GM12872 (cell line): ENCODE measurements at regions not wholly inside any gene's neighbourhood (a gene's known extent, or its start where the extent isn't known, plus 50 kb on each side); places are given as distances from the start of the nearest gene placed in this dataset.

ENCODE experiments used
- TF ChIP-seq, protein P1 (sequence below): IDR thresholded peaks from 3 replicates; pipeline ENCODE4 v1.5.1; 2011; ENCODE audit warnings: low read depth, mild to moderate bottlenecking, low read length, moderate library complexity; ENCODE audit not compliant: insufficient read depth

DNA sequence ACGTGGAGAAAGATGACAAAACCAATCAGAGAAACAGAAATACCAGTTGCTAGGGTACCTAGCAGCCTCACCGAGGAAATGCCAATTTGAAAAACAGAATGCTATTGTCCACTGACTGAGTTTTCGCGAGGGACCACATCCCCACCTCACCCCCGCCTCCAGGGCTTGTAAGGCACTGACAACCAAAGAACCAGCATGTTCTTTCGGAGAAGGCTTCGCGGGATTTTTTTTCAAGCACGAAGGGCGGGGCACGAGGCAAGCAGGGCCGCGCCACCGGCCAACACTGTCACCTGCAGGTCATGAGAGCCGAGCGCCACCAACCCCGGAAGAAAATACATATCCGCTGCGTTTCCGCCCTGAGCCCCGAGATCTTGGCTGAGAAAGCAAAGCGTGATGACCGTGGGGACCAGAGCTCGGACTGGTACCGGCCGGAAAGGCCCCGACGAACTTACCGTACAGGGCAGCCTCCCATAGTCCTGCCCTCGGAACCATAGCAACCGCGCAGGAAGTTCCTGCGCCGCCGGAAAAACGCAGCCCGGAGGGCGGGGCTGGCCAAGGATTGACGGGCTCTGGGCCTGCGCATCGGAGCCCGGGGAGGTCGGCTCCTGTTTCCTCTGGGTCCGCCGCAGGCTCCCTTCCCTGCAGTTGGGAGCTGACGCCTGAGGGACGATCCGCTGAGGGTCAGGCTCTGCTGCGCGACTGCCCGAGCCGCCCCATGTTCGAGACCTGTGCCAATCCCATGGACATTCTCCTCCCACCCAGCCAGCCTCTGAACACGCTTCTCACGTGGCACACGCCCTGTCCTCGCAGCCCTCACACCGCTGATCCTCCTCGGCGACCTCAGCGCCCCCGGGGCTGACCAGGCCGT, 59.2 kb upstream of the PAGE5 start:
- TF ChIP-seq, protein P1, sequence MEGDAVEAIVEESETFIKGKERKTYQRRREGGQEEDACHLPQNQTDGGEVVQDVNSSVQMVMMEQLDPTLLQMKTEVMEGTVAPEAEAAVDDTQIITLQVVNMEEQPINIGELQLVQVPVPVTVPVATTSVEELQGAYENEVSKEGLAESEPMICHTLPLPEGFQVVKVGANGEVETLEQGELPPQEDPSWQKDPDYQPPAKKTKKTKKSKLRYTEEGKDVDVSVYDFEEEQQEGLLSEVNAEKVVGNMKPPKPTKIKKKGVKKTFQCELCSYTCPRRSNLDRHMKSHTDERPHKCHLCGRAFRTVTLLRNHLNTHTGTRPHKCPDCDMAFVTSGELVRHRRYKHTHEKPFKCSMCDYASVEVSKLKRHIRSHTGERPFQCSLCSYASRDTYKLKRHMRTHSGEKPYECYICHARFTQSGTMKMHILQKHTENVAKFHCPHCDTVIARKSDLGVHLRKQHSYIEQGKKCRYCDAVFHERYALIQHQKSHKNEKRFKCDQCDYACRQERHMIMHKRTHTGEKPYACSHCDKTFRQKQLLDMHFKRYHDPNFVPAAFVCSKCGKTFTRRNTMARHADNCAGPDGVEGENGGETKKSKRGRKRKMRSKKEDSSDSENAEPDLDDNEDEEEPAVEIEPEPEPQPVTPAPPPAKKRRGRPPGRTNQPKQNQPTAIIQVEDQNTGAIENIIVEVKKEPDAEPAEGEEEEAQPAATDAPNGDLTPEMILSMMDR, result peak; percentile 70

DNA sequence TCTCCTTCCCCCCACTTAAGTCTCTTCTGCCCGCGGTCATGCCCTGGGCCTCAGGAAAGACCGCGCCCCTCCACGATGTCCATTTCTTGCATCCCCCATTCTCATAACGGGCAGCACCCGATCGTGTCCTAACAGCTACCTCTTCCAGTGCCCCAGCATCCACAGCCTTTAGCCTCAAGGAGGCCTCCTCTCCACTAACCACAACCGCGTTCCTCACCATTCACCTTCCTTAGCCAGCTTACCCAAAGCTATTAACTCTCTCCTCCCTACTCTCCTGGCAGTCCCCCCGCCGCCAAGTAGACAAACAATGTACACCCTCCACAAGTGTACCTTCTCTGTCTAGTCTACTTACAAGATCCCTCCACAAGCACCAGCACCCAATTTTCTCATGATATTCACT, 58.6 kb upstream of the PAGE5 start:
- TF ChIP-seq, protein P1, result no peak

- TF ChIP-seq, protein P1, result no peak
Measured at GRCh38 chrX:55163171-55163570, 57.0 kb upstream of the PAGE5 start.

DNA sequence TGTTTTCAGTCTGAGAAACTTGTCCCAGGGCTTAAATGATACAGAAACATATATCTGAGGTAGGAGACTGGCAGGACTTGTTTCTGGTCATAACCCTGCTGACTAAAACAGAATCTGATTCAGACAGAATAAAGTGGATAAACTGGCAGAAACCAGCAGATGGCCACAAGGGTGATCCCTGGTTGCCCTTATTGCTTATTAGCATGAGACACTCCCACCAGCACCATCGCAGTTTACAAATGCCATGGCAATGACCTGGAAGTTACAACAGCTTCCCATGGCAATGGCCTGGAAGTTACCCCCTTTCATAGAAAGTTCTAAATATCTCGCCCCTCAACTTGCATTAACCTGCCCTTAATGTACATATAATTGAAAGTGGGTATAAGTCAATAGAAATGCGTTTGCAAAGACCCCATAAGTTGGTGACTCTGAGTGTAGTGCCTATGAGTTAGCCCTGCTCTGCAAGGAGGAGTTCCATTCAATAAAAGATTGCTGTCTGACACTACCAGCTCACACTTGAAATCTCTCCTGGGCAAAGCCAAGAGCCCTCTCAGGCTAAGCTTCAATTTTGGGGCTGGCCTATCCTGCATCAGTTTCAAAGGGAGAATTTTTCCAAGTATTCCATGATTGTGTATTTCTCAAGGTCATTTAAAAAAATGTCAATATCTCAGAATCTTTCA, 52.9 kb upstream of the PAGE5 start:
- TF ChIP-seq, protein P1, result no peak

DNA sequence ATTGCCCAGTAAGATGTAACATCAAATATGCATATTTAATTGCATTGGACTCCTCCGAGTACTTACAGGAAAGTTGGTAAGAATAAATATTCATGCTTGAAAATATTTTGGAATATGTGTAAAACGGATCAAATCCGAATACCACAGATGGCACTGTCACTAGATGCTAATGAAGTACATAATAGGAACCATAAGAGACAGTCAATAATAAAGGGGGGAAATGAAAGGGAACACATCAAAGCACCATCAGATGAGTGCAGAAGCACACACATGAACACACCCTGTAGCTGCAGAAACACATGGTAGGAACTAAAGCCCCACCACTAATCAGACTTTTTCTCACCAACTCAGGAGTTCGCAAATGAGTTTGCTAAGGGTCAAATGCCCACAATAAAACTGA, 52.2 kb upstream of the PAGE5 start:
- TF ChIP-seq, protein P1, result no peak

GRCh38 chrX:55169782-55170181, 50.4 kb upstream of the PAGE5 start:
- TF ChIP-seq, protein P1, result no peak
